Epithelial cell of esophagus (primary cell): ENCODE measurements at regions not wholly inside any gene's neighbourhood (a gene's known extent, or its start where the extent isn't known, plus 50 kb on each side); places are given as distances from the start of the nearest gene placed in this dataset.

Experiments used
- DNase-seq: peaks from one replicate; pipeline ENCODE4 v3.0.0; 2010; ENCODE audit warnings: low read depth
- H3K4me3 ChIP-seq: 2 replicates; pipeline ENCODE4 v1.5.1; 2011; ENCODE audit warnings: mild to moderate bottlenecking, low read length, control low read depth
- TF ChIP-seq, protein P1 (sequence below): IDR thresholded peaks from 2 replicates; pipeline ENCODE4 v1.5.1; 2011; ENCODE audit warnings: low read depth, mild to moderate bottlenecking, low read length, control low read depth, inconsistent platforms; ENCODE audit not compliant: insufficient read depth; ENCODE audit errors: missing control alignments

DNA sequence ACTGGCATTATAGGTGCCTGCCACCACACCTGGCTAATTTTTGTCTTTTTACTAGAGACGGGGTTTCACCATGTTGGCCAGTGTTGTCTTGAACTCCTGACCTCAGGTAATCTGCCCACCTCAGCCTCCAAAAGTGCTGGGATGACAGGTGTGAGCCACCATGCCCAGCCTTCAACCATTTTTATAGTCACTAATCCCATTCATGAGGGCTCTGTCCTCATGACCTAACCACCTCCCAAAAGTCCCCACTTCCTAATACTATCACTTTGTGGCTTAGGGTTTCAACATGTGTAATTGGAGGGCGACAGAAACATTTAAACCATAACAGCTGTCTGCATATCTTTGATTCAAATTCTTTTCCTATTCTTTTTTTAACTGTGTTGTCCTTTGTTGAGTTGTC lies 229.6 kb upstream of the AGA start:
- H3K4me3 ChIP-seq: no peak overlapping the region
- no peak for DNase-seq
- TF ChIP-seq, protein P1, sequence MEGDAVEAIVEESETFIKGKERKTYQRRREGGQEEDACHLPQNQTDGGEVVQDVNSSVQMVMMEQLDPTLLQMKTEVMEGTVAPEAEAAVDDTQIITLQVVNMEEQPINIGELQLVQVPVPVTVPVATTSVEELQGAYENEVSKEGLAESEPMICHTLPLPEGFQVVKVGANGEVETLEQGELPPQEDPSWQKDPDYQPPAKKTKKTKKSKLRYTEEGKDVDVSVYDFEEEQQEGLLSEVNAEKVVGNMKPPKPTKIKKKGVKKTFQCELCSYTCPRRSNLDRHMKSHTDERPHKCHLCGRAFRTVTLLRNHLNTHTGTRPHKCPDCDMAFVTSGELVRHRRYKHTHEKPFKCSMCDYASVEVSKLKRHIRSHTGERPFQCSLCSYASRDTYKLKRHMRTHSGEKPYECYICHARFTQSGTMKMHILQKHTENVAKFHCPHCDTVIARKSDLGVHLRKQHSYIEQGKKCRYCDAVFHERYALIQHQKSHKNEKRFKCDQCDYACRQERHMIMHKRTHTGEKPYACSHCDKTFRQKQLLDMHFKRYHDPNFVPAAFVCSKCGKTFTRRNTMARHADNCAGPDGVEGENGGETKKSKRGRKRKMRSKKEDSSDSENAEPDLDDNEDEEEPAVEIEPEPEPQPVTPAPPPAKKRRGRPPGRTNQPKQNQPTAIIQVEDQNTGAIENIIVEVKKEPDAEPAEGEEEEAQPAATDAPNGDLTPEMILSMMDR: no peak

DNA sequence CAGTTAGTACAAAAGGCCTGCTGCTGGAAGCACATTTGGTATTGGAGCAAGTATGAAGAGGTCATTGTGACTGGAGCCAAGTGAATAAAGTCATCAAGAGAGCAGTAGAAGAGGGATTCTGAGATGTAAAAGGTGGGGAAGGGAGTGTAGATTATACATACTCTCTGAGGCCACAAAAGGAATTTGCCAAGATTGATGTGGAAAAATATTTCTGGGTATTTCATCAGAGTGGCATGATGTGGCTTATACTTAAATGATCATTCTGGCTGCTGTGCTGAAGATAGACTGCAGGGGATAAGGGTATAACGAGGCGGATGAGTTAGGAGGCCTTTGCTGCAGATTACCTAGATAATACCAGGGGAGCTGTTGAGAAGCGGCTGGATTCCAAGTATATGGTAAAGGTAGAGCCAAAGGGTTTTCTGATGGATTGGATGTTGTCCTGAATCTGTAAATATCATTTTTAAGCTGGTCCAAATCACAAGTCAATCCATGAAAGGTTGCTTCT lies 231.8 kb upstream of the AGA start:
- TF ChIP-seq, protein P1: no peak
- no peak overlapping the region for H3K4me3 ChIP-seq
- no peak for DNase-seq

DNA sequence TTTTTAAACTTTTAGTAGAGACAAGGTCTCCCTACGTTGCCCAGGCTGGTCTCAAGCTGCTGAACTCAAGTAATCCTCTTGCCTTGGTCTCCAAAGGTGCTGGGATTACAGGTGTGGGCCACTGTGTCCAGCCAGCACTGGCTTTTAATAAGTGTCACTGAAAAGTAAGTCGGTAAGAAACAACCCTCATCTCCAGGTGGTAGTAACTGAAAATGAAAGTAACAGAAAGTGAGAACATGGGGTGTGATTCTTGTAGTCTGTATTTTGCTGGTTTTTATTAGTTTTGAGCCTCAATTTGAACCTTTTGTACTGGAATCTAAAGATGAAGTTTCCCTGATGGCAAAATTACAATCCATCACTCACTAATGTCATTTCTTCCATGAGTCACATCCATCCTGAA lies 238.1 kb upstream of the AGA start:
- no peak for DNase-seq
- H3K4me3 ChIP-seq: no peak overlapping the region
- TF ChIP-seq, protein P1: no peak

DNA sequence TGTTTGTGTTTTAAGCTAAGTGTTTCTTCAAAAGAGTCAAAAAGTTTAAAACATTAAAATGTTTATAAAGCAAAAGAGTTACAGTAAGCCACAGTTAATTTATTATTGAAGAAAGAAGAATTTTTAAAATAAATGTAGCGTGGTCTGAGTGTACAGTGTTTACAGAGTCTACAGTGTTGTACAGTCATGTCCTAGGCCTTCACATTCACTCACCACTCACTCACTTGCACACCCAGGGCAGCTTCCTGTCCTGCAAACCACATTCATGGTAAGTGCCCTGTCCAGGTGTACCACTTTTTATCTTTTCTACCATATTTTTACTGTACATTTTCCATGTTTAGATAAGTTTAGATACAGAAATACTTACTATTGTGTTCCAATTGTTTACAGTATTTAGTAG lies 239.7 kb upstream of the AGA start:
- no peak overlapping the region for H3K4me3 ChIP-seq
- peak; percentile 38 for DNase-seq
- TF ChIP-seq, protein P1: no peak

DNA sequence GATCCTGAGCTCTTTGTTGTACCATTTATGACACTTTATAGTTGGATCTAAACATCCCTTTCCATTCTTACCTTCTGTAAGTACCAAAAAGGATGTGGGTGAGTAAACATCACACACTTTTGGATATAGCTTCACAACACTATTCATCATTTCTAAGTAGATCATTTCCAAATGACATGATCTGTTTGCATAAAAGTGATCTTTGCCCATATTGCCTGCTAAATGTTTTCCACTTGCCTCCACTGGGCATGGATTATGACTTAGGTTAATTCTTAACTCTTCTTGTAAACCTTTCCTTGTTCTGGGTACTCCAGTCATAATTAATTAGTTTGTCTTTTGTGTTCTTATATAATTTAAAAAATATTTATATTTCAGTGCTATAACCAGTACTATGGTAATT lies 244.9 kb upstream of the AGA start:
- no peak overlapping the region for H3K4me3 ChIP-seq
- TF ChIP-seq, protein P1: no peak
- DNase-seq: no peak

DNA sequence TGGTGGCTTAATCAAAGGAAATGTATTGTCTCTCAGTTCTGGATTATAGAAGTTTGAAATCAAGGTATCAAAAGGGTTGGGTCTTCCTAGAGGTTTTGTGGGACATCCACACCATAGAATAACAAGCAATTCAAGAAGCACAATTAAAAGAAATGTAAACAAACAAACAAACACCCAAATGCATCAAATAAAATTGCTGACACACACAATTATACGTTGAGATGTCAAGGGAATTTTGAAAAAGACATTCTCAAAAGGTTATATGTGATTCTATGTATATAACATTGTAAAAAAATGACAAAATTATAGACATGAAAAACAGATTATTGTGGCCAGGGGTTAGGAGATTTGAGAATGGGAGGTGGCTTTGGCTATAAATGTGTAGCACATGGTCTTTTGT lies 250.7 kb upstream of the AGA start:
- TF ChIP-seq, protein P1: no peak
- no peak for DNase-seq
- H3K4me3 ChIP-seq: no peak overlapping the region

DNA sequence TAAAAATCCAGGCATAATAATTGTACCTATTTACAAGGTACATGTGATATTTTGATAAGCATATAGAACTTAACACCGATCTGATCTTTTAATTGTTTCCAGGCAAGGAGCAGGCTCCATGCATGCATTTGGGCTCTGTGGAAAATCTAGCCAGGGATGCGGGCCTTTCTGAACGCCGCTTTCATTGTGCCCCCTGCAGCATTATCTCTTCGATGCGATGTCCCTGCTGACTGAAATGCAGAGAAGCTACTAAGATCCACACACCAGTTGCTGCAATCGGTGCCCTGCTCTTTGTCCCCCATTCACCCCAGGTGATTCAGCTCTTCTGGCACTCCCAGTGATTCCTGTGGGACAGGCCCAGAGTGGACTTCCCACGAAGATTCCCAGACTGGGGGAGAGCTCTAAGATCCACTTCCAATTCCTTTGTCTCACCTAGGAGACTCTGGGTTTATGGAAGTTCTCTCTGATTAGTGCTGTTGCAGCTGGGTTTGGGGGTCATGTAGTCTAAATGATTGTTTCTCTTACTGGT lies 254.3 kb upstream of the AGA start:
- peak; percentile 39 for DNase-seq
- no peak overlapping the region for H3K4me3 ChIP-seq
- TF ChIP-seq, protein P1: no peak
